RWPE2 (cell line): ENCODE measurements at regions not wholly inside any gene's neighbourhood (a gene's known extent, or its start where the extent isn't known, plus 50 kb on each side); places are given as distances from the start of the nearest gene placed in this dataset.
A peak's percentile ranks its signal among the peaks of the same experiment; 100 is the strongest.
"Not testable (repeated sequence)": the region's sequence is repeated elsewhere in the genome, so short reads cannot be mapped to it uniquely, and the experiment has no call there.

Experiments
- ATAC-seq: fragments of 200-7000 bp; cut with Tn5 transposase; 3 replicates; pipeline ENCODE4 v1.9.1; 2021; ENCODE audit warnings: low read depth
- DNase-seq: peaks from one replicate; pipeline ENCODE4 v3.0.0-alpha.2; 2020; ENCODE audit warnings: low spot score
- H3K27ac ChIP-seq: fragments of 450-650 bp; 2 replicates; pipeline ENCODE4 v1.5.1; 2017; ENCODE audit warnings: mild to moderate bottlenecking; ENCODE audit not compliant: poor library complexity, severe bottlenecking
- H3K27me3 ChIP-seq: fragments of 250-450 bp; sonication (Bioruptor Pico); 2 replicates; pipeline ENCODE4 v1.5.1; 2021; ENCODE audit warnings: mild to moderate bottlenecking, moderate library complexity; ENCODE audit not compliant: insufficient read depth, poor library complexity, severe bottlenecking
- H3K36me3 ChIP-seq: fragments of 250-450 bp; sonication (Bioruptor Pico); 2 replicates; pipeline ENCODE4 v1.5.1; 2020; ENCODE audit warnings: low read depth, mild to moderate bottlenecking, moderate library complexity
- H3K4me1 ChIP-seq: fragments of 250-450 bp; sonication (Bioruptor Pico); 2 replicates; pipeline ENCODE4 v1.5.1; 2021; ENCODE audit warnings: mild to moderate bottlenecking, moderate library complexity; ENCODE audit not compliant: insufficient read depth, poor library complexity, severe bottlenecking
- H3K4me3 ChIP-seq: fragments of 250-450 bp; sonication (Bioruptor Pico); 2 replicates; pipeline ENCODE4 v1.5.1; 2021; ENCODE audit warnings: mild to moderate bottlenecking, moderate library complexity; ENCODE audit not compliant: severe bottlenecking
- H3K9me3 ChIP-seq: fragments of 250-450 bp; sonication (Bioruptor Pico); 2 replicates; pipeline ENCODE4 v1.5.1; 2021; ENCODE audit warnings: mild to moderate bottlenecking, moderate library complexity; ENCODE audit not compliant: severe bottlenecking
- TF ChIP-seq, protein P1 (sequence below): fragments of 450-650 bp; IDR thresholded peaks from one replicate; pipeline ENCODE4 v1.5.1; 2017; ENCODE audit warnings: mild to moderate bottlenecking, moderate library complexity; ENCODE audit not compliant: poor library complexity, severe bottlenecking

DNA sequence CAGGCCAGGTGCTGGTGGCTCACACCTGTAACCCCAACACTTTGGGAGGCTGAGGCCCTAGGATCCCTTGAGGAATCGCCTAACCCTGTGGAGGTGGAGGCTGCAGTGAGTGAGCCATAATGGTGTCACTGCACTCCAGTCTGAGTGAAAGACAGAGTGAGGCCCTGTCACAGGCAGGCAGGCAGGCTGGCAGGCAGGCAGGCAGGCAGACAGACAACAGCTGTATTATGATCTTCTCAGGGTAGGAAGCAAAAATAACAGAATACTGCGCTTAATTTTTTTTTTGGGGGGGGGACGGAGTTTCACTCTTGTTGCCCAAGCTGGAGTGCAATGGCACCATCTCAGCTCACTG, 3901.6 kb upstream of the OR11H1 start:
- Histone ChIP-seq H3K27me3 (no peaks in the 10 kb centered on the region), H3K4me1 (no peaks in the 10 kb centered on the region), H3K4me3 (no peak overlapping the region), H3K36me3 (no peaks in the 10 kb centered on the region), H3K9me3 (peaks cover 25% of the 10 kb centered on the region), H3K27ac (no peak overlapping the region)
- DNase-seq = peak; percentile 57
- TF ChIP-seq, protein P1, sequence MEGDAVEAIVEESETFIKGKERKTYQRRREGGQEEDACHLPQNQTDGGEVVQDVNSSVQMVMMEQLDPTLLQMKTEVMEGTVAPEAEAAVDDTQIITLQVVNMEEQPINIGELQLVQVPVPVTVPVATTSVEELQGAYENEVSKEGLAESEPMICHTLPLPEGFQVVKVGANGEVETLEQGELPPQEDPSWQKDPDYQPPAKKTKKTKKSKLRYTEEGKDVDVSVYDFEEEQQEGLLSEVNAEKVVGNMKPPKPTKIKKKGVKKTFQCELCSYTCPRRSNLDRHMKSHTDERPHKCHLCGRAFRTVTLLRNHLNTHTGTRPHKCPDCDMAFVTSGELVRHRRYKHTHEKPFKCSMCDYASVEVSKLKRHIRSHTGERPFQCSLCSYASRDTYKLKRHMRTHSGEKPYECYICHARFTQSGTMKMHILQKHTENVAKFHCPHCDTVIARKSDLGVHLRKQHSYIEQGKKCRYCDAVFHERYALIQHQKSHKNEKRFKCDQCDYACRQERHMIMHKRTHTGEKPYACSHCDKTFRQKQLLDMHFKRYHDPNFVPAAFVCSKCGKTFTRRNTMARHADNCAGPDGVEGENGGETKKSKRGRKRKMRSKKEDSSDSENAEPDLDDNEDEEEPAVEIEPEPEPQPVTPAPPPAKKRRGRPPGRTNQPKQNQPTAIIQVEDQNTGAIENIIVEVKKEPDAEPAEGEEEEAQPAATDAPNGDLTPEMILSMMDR = no peak
- no peak for ATAC-seq

DNA sequence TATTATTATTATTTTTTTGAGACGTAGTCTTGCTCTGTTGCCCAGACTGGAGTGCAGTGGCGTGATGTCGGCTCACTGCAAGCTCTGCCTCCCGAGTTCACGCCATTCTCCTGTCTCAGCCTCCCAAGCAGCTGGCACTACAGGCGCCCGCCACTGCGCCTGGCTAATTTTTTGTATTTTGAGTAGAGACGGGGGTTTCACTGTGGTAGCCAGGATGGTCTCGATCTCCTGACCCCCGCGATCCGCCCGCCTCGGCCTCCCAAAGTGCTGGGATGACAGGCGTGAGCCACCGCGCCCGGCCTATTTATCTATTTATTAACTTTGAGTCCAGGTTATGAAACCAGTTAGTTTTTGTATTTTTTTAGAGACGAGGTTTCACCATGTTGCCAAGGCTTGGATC, 3901.0 kb upstream of the OR11H1 start:
- ATAC-seq, H3K4me1 ChIP-seq, H3K27ac ChIP-seq, H3K27me3 ChIP-seq, H3K36me3 ChIP-seq, H3K4me3 ChIP-seq: not testable (repeated sequence)
- peaks cover 25% of the 10 kb centered on the region for H3K9me3 ChIP-seq
- DNase-seq = peak; percentile 44

DNA sequence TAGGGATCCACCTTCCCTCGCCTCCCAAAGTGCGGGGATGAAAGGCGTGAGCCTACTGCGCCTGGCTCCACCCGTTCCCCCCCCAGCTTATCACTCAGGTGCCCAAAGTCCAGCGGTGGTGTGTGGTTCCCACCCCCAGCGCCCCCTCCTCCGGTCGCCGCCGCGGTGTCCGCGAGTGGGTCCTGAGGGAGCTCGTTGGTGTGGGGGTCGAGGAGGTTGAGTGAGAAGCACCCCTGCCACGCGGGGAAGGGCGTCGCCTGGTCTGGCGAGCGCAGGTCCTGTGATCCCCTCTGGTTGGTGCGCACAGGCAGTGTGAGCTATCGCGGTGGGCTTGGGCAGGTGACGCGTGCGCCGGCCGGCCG, 3900.6 kb upstream of the OR11H1 start:
- Histone ChIP-seq H3K27me3 (no peaks in the 10 kb centered on the region), H3K27ac (no peak overlapping the region), H3K9me3 (peaks cover 24% of the 10 kb centered on the region), H3K36me3 (no peaks in the 10 kb centered on the region), H3K4me1 (no peaks in the 10 kb centered on the region), H3K4me3 (no peak overlapping the region)
- peak; percentile 69 for DNase-seq
- no peak for ATAC-seq
- TF ChIP-seq, protein P1 = no peak

DNA sequence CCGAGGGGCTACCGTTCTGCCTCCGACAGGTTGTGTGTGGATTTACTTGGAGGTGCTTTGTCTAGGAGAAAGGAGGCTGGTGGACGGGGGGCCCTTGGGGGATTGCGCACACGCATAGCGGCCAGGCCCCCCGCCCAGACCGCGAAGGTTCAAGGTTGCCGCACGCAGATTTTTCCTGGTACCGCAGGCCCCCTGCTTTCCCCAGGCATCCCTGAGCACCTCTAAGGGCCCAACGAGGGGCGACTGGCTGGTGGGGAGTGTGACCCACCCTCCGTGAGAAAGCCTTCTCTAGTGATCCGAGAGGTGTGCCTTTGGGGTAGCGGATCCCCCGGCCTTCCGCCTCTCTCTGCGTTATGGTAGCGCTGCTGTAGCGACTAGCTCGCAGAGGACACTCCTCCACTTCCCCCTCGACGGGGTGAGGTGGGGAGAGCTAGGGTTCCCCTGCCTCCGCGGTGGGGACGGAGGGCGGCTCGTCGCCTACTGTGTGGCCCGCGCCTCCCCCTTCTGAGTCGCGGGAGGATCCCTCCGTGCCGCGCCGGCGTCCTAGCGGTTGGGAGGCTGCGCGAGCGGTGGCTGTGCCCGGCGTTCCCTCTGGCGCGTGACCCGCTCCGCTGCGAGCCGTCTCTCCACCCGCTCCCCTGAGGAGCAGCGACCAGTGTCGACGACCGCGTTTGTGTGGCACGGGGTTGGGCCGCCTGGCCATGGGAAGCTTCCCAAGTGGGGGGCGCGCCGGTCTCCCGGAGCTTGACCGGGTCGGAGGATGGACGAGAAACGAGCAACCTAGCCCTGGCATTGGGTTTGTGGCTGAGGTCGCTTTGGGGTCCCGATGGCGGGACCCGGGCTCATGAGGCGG, 3900.0 kb upstream of the OR11H1 start:
- no peaks in the 10 kb centered on the region for H3K4me1 ChIP-seq
- ATAC-seq (no peak), DNase-seq (peak; percentile 85)
- H3K27ac ChIP-seq = no peak overlapping the region
- no peaks in the 10 kb centered on the region for H3K36me3 ChIP-seq
- no peaks in the 10 kb centered on the region for H3K27me3 ChIP-seq
- no peak overlapping the region for H3K4me3 ChIP-seq
- peaks cover 23% of the 10 kb centered on the region for H3K9me3 ChIP-seq
- TF ChIP-seq, protein P1 = no peak

DNA sequence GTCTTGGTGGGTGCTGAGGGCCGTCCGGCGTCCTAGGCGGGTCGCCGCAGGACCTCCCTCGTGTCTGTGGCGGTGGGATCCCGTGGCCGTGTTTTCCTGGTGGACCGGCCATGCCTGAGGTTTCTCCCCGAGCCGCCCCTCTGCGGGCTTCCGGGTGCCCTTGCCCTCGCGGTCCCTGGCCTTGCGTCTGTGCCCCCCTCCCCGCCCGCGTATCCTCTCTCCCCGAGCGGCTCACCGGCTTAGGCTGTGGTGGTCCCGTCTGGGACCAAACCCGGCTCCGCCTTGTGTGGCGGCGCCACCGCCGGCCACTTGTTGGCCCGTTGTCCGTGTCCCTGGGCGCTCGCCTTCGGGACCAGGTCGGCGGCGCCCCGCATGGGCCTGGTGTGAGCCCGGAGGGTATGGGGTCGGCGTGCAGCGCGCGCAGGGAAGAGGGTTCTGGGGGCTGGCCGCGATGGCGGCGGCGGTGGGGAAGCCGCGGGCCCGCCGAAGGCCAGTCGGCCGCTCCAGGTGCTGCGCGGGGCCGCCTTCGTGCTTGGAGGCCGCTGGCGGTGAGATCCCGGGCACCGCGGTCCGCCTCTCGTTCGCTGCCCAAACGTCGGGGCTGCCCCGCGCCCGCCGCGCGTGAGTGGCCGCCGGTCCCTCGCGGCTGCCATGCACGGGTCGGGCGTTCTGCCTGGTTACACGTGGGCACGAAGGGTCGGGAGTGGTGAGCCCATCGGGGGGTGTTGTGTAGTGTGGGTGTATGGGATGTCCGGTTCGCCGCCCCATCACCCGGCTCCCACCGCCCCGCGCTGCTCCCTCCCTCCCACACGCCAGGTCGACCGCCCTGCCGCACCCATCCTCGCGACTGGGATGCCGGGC, 3899.1 kb upstream of the OR11H1 start:
- no peaks in the 10 kb centered on the region for H3K4me1 ChIP-seq
- H3K27me3 ChIP-seq = no peaks in the 10 kb centered on the region
- ATAC-seq = no peak
- no peaks in the 10 kb centered on the region for H3K36me3 ChIP-seq
- no peak overlapping the region for H3K27ac ChIP-seq
- TF ChIP-seq, protein P1 = no peak
- peaks cover 20% of the 10 kb centered on the region for H3K9me3 ChIP-seq
- H3K4me3 ChIP-seq = no peak overlapping the region
- DNase-seq = peak; percentile 77
